Gastroesophageal sphincter (tissue), 4 donors: ENCODE measurements at regions not wholly inside any gene's neighbourhood (a gene's known extent, or its start where the extent isn't known, plus 50 kb on each side); places are given as distances from the start of the nearest gene placed in this dataset.
"Not testable (repeated sequence)": the region's sequence is repeated elsewhere in the genome, so short reads cannot be mapped to it uniquely, and the experiment has no call there.

ENCODE experiments used
- ATAC-seq: fragments of 150-250 bp; one replicate; pipeline ENCODE4 v1.9.1; 2016; ENCODE audit warnings: mild to moderate bottlenecking, moderate library complexity
- H3K27ac ChIP-seq, 4 donors: fragments of 200-600 bp; sonication (generic) in 3 of 4; 1 replicate in 3 of 4; 2 replicates in 1 of 4; pipeline ENCODE4 v1.5.1; 2016 to 2019
- H3K27me3 ChIP-seq: fragments of 200-600 bp; sonication (generic); one replicate; pipeline ENCODE4 v1.5.1; 2019
- H3K36me3 ChIP-seq, 2 donors: fragments of 200-600 bp; sonication (generic); one replicate each; pipeline ENCODE4 v1.5.1; 2019; ENCODE audit warnings: control low read depth in 1 of 2
- H3K4me1 ChIP-seq, 3 donors: fragments of 200-600 bp; sonication (generic); 1 replicate in 2 of 3; 2 replicates in 1 of 3; pipeline ENCODE4 v1.5.1; 2016 to 2019; ENCODE audit warnings: control low read depth in 2 of 3
- H3K4me3 ChIP-seq, 2 donors: fragments of 200-600 bp; sonication (generic); one replicate each; pipeline ENCODE4 v1.5.1; 2019; ENCODE audit warnings: mild to moderate bottlenecking in 1 of 2, moderate library complexity in 1 of 2
- H3K9me3 ChIP-seq, 3 donors: fragments of 200-600 bp; sonication (generic); one replicate each; pipeline ENCODE4 v1.5.1; 2017 to 2019; ENCODE audit warnings: control low read depth in 2 of 3
- CTCF ChIP-seq, 4 experiments: fragments of 200-600 bp in 2 of 4; fragments of 450-650 bp in 2 of 4; sonication (generic) in 1 of 4; IDR thresholded peaks; one replicate each; pipeline ENCODE4 v1.5.1; 2017 to 2019; ENCODE audit warnings: antibody characterized with exemption in 4 of 4, mild to moderate bottlenecking in 2 of 4, moderate library complexity in 2 of 4
- EP300 ChIP-seq: sonication (generic); formaldehyde crosslinking; IDR thresholded peaks from one replicate; pipeline ENCODE4 v1.6.1; 2017; ENCODE audit warnings: antibody characterized with exemption, mild to moderate bottlenecking
- POLR2A ChIP-seq, 2 donors: fragments of 450-650 bp; IDR thresholded peaks; one replicate each; pipeline ENCODE4 v1.6.1; 2017; ENCODE audit warnings: antibody characterized with exemption in 2 of 2, mild to moderate bottlenecking in 2 of 2, moderate library complexity in 1 of 2
- POLR2AphosphoS5 ChIP-seq: sonication (generic); formaldehyde crosslinking; IDR thresholded peaks from one replicate; pipeline ENCODE4 v1.6.1; 2017; ENCODE audit warnings: antibody characterized with exemption
- WGBS, 2 donors: methylation state at CpG; one replicate each; pipeline ENCODE4 v1.1.5; 2018; ENCODE audit warnings: low coverage in 1 of 2; 5-methylcytosine and 5-hydroxymethylcytosine counted together

- Histone ChIP-seq H3K27ac (no peak overlapping the region), H3K36me3 (no peaks in the 10 kb centered on the region), H3K9me3 (no peaks in the 10 kb centered on the region), H3K27me3 (no peaks in the 10 kb centered on the region), H3K4me3 (no peak overlapping the region), H3K4me1 (no peaks in the 10 kb centered on the region)
- no peak for ATAC-seq
- no peak for TF ChIP-seq POLR2AphosphoS5
- no peak for TF ChIP-seq EP300
- TF ChIP-seq POLR2A (IDR thresholded peaks at IDR 0.05) = no peak
- no peak for TF ChIP-seq CTCF (IDR thresholded peaks at IDR 0.05)
- WGBS, 2 donors = 87 to 96% methylated on average over 3 of the region's 3 CpGs
These were observed 133.7 kb upstream of the TBX18 start for GRCh38 chr6:84897988-84898594.

- H3K4me3 ChIP-seq = no peak overlapping the region
- no peaks in the 10 kb centered on the region for H3K27me3 ChIP-seq
- H3K4me1 ChIP-seq = no peaks in the 10 kb centered on the region
- TF ChIP-seq POLR2AphosphoS5 (no peak), EP300 (no peak), POLR2A (IDR thresholded peaks at IDR 0.05) (no peak), CTCF (IDR thresholded peaks at IDR 0.05) (no peak)
- WGBS, 2 donors = 50 to 60% methylated on average over 1 of the region's 1 CpG
- no peaks in the 10 kb centered on the region for H3K9me3 ChIP-seq
- no peaks in the 10 kb centered on the region for H3K36me3 ChIP-seq
- ATAC-seq = no peak
- H3K27ac ChIP-seq = no peak overlapping the region
These were observed 132.6 kb upstream of the TBX18 start for GRCh38 chr6:84897011-84897410.

- no peak overlapping the region for H3K27ac ChIP-seq
- H3K9me3 ChIP-seq = no peaks in the 10 kb centered on the region
- H3K27me3 ChIP-seq = no peaks in the 10 kb centered on the region
- no peak overlapping the region for H3K4me3 ChIP-seq
- H3K4me1 ChIP-seq = no peaks in the 10 kb centered on the region
- ATAC-seq = no peak
- 53 to 56% methylated on average over 1 of the region's 1 CpG for WGBS, 2 donors
- H3K36me3 ChIP-seq = no peaks in the 10 kb centered on the region
- TF ChIP-seq EP300 (no peak), CTCF (IDR thresholded peaks at IDR 0.05) (no peak), POLR2AphosphoS5 (no peak), POLR2A (IDR thresholded peaks at IDR 0.05) (no peak)
These were observed 128.3 kb upstream of the TBX18 start for GRCh38 chr6:84892671-84893070.

- H3K9me3 ChIP-seq = no peaks in the 10 kb centered on the region
- no peaks in the 10 kb centered on the region for H3K27me3 ChIP-seq
- TF ChIP-seq EP300 (no peak), CTCF (IDR thresholded peaks at IDR 0.05) (no peak), POLR2A (IDR thresholded peaks at IDR 0.05) (no peak), POLR2AphosphoS5 (no peak)
- WGBS, 2 donors = 75 to 81% methylated on average over 9 to 10 of the region's 10 CpGs
- ATAC-seq = no peak
- H3K36me3 ChIP-seq = no peaks in the 10 kb centered on the region
- H3K4me1 ChIP-seq = no peaks in the 10 kb centered on the region
- H3K27ac ChIP-seq = no peak overlapping the region
- no peak overlapping the region for H3K4me3 ChIP-seq
These were observed 118.7 kb upstream of the TBX18 start for GRCh38 chr6:84882768-84883766.

GRCh38 chr6:84879385-84879784 is 115.0 kb upstream of the TBX18 start:
- H3K9me3 ChIP-seq, H3K4me3 ChIP-seq, H3K27me3 ChIP-seq, H3K36me3 ChIP-seq, H3K27ac ChIP-seq, ATAC-seq, H3K4me1 ChIP-seq: not testable (repeated sequence)
